ENCODE measurements at regions not wholly inside any gene's neighbourhood (a gene's known extent, or its start where the extent isn't known, plus 50 kb on each side); places are given as distances from the start of the nearest gene placed in this dataset.

- CTCF ChIA-PET: no interaction called here
- H3K4me3 Mint-ChIP-seq: no peak overlapping the region
- ATAC-seq (no peak), DNase-seq (no peak)
- no peak overlapping the region for H3K27ac Mint-ChIP-seq
- POLR2A ChIA-PET: no interaction called here
- intact Hi-C loops (cut with micrococcal nuclease): no loop called here
- H3K4me1 Mint-ChIP-seq (ENCODE audit: low read depth): no peaks in the 10 kb centered on the region
- no peaks in the 10 kb centered on the region for H3K36me3 Mint-ChIP-seq (ENCODE audit: low read depth)
- peaks cover 1% of the 10 kb centered on the region for H3K27me3 Mint-ChIP-seq
- no peaks in the 10 kb centered on the region for H3K9me3 Mint-ChIP-seq
- no peak for TF ChIP-seq CTCF (IDR thresholded peaks at IDR 0.05)
Measured at GRCh38 chr1:194369060-194369459, 1182.6 kb upstream of the B3GALT2 start.

- ChIA-PET POLR2A (no interaction called here), CTCF (no interaction called here)
- no peak overlapping the region for H3K4me3 Mint-ChIP-seq
- intact Hi-C loops (cut with micrococcal nuclease): no loop called here
- no peak overlapping the region for H3K27ac Mint-ChIP-seq
- no peak for TF ChIP-seq CTCF (IDR thresholded peaks at IDR 0.05)
- no peaks in the 10 kb centered on the region for H3K4me1 Mint-ChIP-seq (ENCODE audit: low read depth)
- no peaks in the 10 kb centered on the region for H3K9me3 Mint-ChIP-seq
- DNase-seq (no peak), ATAC-seq (no peak)
- H3K36me3 Mint-ChIP-seq (ENCODE audit: low read depth): no peaks in the 10 kb centered on the region
- H3K27me3 Mint-ChIP-seq: peaks cover 3% of the 10 kb centered on the region
Measured at GRCh38 chr1:194367121-194367520, 1180.7 kb upstream of the B3GALT2 start.

- H3K4me1 Mint-ChIP-seq (ENCODE audit: low read depth): no peaks in the 10 kb centered on the region
- CTCF ChIA-PET: no interaction called here
- H3K27ac Mint-ChIP-seq: no peak overlapping the region
- no peak for TF ChIP-seq CTCF (IDR thresholded peaks at IDR 0.05)
- POLR2A ChIA-PET: interaction anchor here (0.5 kb wide), 1 partner anchor 23 kb away, joined by 3 read pairs; no protein-coding TSS in a partner anchor
- H3K4me3 Mint-ChIP-seq: no peak overlapping the region
- intact Hi-C loops (cut with micrococcal nuclease): no loop called here
- H3K9me3 Mint-ChIP-seq: no peaks in the 10 kb centered on the region
- peaks cover 3% of the 10 kb centered on the region for H3K27me3 Mint-ChIP-seq
- ATAC-seq (no peak), DNase-seq (no peak)
- no peaks in the 10 kb centered on the region for H3K36me3 Mint-ChIP-seq (ENCODE audit: low read depth)
Measured at GRCh38 chr1:194366705-194367104, 1180.3 kb upstream of the B3GALT2 start.

- H3K36me3 Mint-ChIP-seq (ENCODE audit: low read depth): no peaks in the 10 kb centered on the region
- CTCF ChIA-PET: no interaction called here
- no peak for ATAC-seq
Measured at GRCh38 chr1:194362327-194362726, 1175.9 kb upstream of the B3GALT2 start.

More at GRCh38 chr1:194362327-194362726, 1175.9 kb upstream of the B3GALT2 start:
- intact Hi-C loops (cut with micrococcal nuclease): no loop called here
- Mint-ChIP-seq H3K4me1 (ENCODE audit: low read depth) (no peaks in the 10 kb centered on the region), H3K4me3 (no peak overlapping the region), H3K27me3 (peaks cover 2% of the 10 kb centered on the region), H3K9me3 (no peaks in the 10 kb centered on the region), H3K27ac (no peak overlapping the region)
- DNase-seq: no peak
- TF ChIP-seq CTCF (IDR thresholded peaks at IDR 0.05): no peak
- POLR2A ChIA-PET: no interaction called here
